HUES64 (cell line): ENCODE measurements at regions not wholly inside any gene's neighbourhood (a gene's known extent, or its start where the extent isn't known, plus 50 kb on each side); places are given as distances from the start of the nearest gene placed in this dataset.

Source experiments
- H3K27ac ChIP-seq: 2 replicates; pipeline ENCODE4 v1.7.0; 2013; ENCODE audit warnings: low read depth, low read length, inconsistent platforms
- H3K27me3 ChIP-seq: 2 replicates; pipeline ENCODE4 v1.6.1; 2013; ENCODE audit warnings: mild to moderate bottlenecking, low read length; ENCODE audit not compliant: insufficient read depth
- H3K36me3 ChIP-seq: 2 replicates; pipeline ENCODE4 v1.6.1; 2013; ENCODE audit warnings: mild to moderate bottlenecking, low read length; ENCODE audit not compliant: insufficient read depth
- H3K4me1 ChIP-seq: 2 replicates; pipeline ENCODE4 v1.6.1; 2013; ENCODE audit warnings: mild to moderate bottlenecking, low read length, moderate library complexity; ENCODE audit not compliant: insufficient read depth
- H3K4me3 ChIP-seq: 2 replicates; pipeline ENCODE4 v1.5.1; 2013; ENCODE audit warnings: mild to moderate bottlenecking, low read length, moderate library complexity
- H3K9ac ChIP-seq: 2 replicates; pipeline ENCODE4 v1.6.1; 2013; ENCODE audit warnings: mild to moderate bottlenecking, low read depth, low read length
- H3K9me3 ChIP-seq: 2 replicates; pipeline ENCODE4 v1.6.1; 2013; ENCODE audit warnings: low read depth, low read length; ENCODE audit not compliant: insufficient read depth
- WGBS: fragments of 150-250, 120-280 bp; methylation state at CpG from one replicate; pipeline ENCODE4 v1.1.7; 2013; ENCODE audit warnings: missing lambda C conversion rate; 5-methylcytosine and 5-hydroxymethylcytosine counted together

DNA sequence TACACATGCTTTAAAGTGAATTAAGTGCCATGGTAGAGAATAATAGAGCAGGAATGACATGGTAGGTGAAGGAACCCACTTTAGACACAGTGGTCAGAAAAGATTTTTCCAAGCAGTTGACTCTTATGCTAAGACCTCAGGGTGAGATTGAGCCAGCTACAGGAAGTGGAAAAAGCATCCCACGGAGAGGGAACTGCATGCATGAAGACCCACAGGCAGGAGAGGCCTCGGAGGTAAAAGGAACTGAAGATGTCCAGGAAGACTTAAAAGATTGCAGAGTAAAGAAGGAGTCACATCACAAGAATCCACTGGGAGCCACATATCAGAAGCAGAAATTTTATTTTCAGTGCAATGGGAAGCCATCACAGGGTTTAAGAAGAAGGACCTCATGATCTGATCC lies 499.2 kb upstream of the FAM98A start:
- 74% methylated on average over 2 of the region's 2 CpGs for WGBS
- Histone ChIP-seq H3K27me3 (no peaks in the 10 kb centered on the region), H3K4me1 (no peaks in the 10 kb centered on the region), H3K36me3 (no peaks in the 10 kb centered on the region), H3K4me3 (no peak overlapping the region), H3K9me3 (no peaks in the 10 kb centered on the region), H3K9ac (no peak overlapping the region), H3K27ac (no peak overlapping the region)

- Histone ChIP-seq H3K9ac (no peak overlapping the region), H3K9me3 (no peaks in the 10 kb centered on the region), H3K36me3 (no peaks in the 10 kb centered on the region), H3K27me3 (no peaks in the 10 kb centered on the region), H3K4me1 (no peaks in the 10 kb centered on the region), H3K4me3 (no peak overlapping the region), H3K27ac (no peak overlapping the region)
- 67% methylated on average over 3 of the region's 3 CpGs for WGBS
These were observed 497.6 kb upstream of the FAM98A start for GRCh38 chr2:34096562-34097171.

DNA sequence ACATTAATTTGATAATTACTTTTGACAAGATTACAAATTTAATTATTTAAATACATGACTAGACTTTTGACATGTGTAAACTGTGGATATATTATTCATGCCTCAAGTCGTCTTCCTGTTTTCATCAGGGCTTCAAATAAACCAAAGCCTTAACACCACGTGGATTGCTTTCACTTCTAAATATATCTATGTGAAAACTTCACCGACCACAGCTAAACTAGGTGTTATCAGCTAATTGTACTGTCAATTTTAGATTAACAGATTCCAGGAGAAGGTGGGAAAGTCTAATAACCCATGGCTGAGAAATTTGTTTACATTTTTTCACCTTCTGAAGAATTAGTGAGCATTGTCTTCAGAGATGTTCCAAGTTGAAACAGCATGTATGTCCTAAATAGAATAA lies 494.7 kb upstream of the FAM98A start:
- Histone ChIP-seq H3K9me3 (no peaks in the 10 kb centered on the region), H3K36me3 (no peaks in the 10 kb centered on the region), H3K4me3 (no peak overlapping the region), H3K27ac (no peak overlapping the region), H3K27me3 (no peaks in the 10 kb centered on the region), H3K9ac (no peak overlapping the region), H3K4me1 (no peaks in the 10 kb centered on the region)
- WGBS, result 100% methylated on average over 2 of the region's 3 CpGs

DNA sequence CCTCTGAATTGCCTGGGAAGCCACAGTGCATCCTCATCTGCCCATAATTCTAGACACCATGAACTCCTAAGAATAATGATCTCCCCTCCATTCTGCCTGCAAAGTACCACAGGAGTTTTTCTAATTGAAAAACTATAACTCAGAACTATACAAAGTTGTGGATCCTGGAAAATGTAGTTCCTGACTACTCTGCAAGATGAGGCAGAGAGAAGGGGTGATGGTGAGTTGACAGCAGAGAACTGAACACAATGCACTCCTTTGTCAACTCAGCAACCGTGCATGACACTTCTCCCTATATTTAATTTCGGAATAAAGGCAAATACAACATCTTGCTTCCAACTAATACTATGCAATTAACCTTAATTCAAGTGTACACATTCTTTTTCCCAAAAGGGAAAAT lies 471.1 kb upstream of the FAM98A start:
- 97% methylated on average over 2 of the region's 2 CpGs for WGBS

GRCh38 chr2:34069604-34070003 lies 470.5 kb upstream of the FAM98A start:
- Histone ChIP-seq H3K27me3 (no peaks in the 10 kb centered on the region), H3K9ac (no peak overlapping the region), H3K4me1 (no peaks in the 10 kb centered on the region), H3K9me3 (0 out of 2 replicates have a peak, but pooled peaks cover 6% of the 10 kb centered on the region), H3K27ac (no peak overlapping the region), H3K4me3 (no peak overlapping the region), H3K36me3 (no peaks in the 10 kb centered on the region)

More for the DNA sequence above, 471.1 kb upstream of the FAM98A start:
- Histone ChIP-seq H3K27ac (no peak overlapping the region), H3K9ac (no peak overlapping the region), H3K4me3 (no peak overlapping the region), H3K4me1 (no peaks in the 10 kb centered on the region), H3K27me3 (no peaks in the 10 kb centered on the region), H3K36me3 (no peaks in the 10 kb centered on the region), H3K9me3 (0 out of 2 replicates have a peak, but pooled peaks cover 6% of the 10 kb centered on the region)

- no peaks in the 10 kb centered on the region for H3K9me3 ChIP-seq
- H3K36me3 ChIP-seq, result no peaks in the 10 kb centered on the region
- no peak overlapping the region for H3K27ac ChIP-seq
- no peak overlapping the region for H3K9ac ChIP-seq
- no peak overlapping the region for H3K4me3 ChIP-seq
- no peaks in the 10 kb centered on the region for H3K4me1 ChIP-seq
- H3K27me3 ChIP-seq, result no peaks in the 10 kb centered on the region
These were observed 451.3 kb upstream of the FAM98A start for GRCh38 chr2:34050413-34050812.

DNA sequence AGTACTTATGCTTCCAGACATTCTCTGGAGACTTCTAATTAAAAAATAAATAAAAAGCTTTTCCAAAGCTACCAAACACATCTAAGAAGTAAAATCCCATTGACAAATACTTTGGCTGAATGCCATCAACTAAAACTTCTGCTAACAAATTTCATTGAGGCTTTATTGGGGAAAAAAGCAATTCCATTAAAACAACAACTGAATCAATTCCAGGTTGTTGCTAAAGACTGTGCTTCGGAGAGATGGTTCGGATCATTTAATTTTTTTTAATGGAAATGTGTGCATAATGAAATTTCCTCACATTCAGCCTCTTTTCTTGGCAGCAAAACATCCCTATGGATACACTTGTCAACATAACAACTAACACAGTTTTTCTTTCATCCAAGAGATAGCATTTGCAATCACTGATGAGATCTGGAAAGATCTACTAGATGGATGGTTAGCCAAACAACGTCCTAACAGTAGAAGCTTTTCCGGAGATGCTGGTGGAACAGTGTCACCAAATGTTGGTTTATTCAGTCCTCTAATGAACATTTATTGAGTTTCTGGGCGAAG lies 446.1 kb upstream of the FAM98A start:
- 91% methylated on average over 3 of the region's 5 CpGs for WGBS
- Histone ChIP-seq H3K4me3 (no peak overlapping the region), H3K36me3 (no peaks in the 10 kb centered on the region), H3K9me3 (no peaks in the 10 kb centered on the region), H3K4me1 (no peaks in the 10 kb centered on the region), H3K9ac (no peak overlapping the region), H3K27me3 (no peaks in the 10 kb centered on the region), H3K27ac (no peak overlapping the region)

GRCh38 chr2:34037886-34038285 lies 438.8 kb upstream of the FAM98A start:
- Histone ChIP-seq H3K4me1 (no peaks in the 10 kb centered on the region), H3K27me3 (no peaks in the 10 kb centered on the region)
- WGBS, result 80% methylated on average over 1 of the region's 1 CpG

GRCh38 chr2:34037157-34037556 lies 438.1 kb upstream of the FAM98A start:
- Histone ChIP-seq H3K9ac (no peak overlapping the region), H3K27ac (no peak overlapping the region), H3K4me3 (no peak overlapping the region), H3K36me3 (no peaks in the 10 kb centered on the region), H3K27me3 (no peaks in the 10 kb centered on the region), H3K4me1 (no peaks in the 10 kb centered on the region), H3K9me3 (no peaks in the 10 kb centered on the region)
- 91% methylated on average over 2 of the region's 3 CpGs for WGBS

More at GRCh38 chr2:34037886-34038285, 438.8 kb upstream of the FAM98A start:
- Histone ChIP-seq H3K27ac (no peak overlapping the region), H3K9ac (no peak overlapping the region), H3K4me3 (no peak overlapping the region), H3K9me3 (no peaks in the 10 kb centered on the region), H3K36me3 (no peaks in the 10 kb centered on the region)

DNA sequence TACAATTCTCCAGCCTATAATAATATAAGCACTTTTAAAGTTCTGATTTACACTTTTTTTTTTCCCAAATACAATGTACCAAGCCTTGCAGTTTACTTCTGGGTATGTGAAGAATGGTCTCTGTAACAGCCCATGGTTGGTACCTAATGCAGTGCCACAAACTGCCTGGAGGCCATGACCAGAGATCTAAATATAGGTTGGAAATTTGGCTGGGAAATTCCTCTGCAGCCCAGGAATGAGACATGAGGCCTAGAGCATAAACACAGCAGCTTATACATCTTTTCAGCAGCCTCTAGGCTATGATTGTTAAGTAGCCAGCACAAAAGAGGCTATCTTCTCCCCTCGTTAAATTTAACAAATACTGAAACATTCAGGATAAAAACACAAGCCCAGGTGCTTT lies 432.0 kb upstream of the FAM98A start:
- no peaks in the 10 kb centered on the region for H3K9me3 ChIP-seq
- H3K27ac ChIP-seq, result no peak overlapping the region
- no peaks in the 10 kb centered on the region for H3K36me3 ChIP-seq
- no peaks in the 10 kb centered on the region for H3K4me1 ChIP-seq
- H3K4me3 ChIP-seq, result no peak overlapping the region
- H3K27me3 ChIP-seq, result no peaks in the 10 kb centered on the region
- WGBS, result 63% methylated on average over 1 of the region's 1 CpG
- H3K9ac ChIP-seq, result no peak overlapping the region

- Histone ChIP-seq H3K9ac (no peak overlapping the region), H3K27me3 (no peaks in the 10 kb centered on the region), H3K9me3 (no peaks in the 10 kb centered on the region), H3K36me3 (no peaks in the 10 kb centered on the region), H3K4me3 (no peak overlapping the region), H3K27ac (no peak overlapping the region), H3K4me1 (peaks cover 3% of the 10 kb centered on the region; the same call in 1 of the 2 replicates)
- 89% methylated on average over 1 of the region's 1 CpG for WGBS
These were observed 431.2 kb upstream of the FAM98A start for GRCh38 chr2:34030273-34030672.

DNA sequence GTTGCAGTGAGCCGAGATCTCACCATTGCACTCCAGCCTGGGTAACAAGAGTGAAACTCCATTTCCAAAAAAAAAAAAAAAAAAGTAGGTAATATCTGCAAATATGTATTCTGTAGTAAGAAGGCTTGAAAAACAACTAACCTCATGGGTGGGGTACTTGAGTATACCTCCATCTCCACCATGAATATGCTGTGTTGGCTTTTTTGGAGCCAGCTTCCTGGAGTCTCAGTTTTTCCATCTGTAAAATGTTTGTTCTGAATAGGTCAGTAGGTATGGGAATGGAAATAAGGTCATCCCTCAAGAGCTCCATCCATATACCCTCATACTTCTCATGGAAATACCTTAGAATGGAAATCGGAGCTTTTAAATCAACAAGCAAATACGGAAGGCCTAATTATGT lies 430.0 kb upstream of the FAM98A start:
- H3K9me3 ChIP-seq, result no peaks in the 10 kb centered on the region
- no peak overlapping the region for H3K27ac ChIP-seq
- H3K9ac ChIP-seq, result no peak overlapping the region
- peaks cover 4% of the 10 kb centered on the region; the same call in 1 of the 2 replicates for H3K4me1 ChIP-seq
- 72% methylated on average over 2 of the region's 3 CpGs for WGBS
- H3K36me3 ChIP-seq, result no peaks in the 10 kb centered on the region
- H3K27me3 ChIP-seq, result no peaks in the 10 kb centered on the region
- H3K4me3 ChIP-seq, result no peak overlapping the region
